Erythroblast (primary cell): ENCODE measurements at regions not wholly inside any gene's neighbourhood (a gene's known extent, or its start where the extent isn't known, plus 50 kb on each side); places are given as distances from the start of the nearest gene placed in this dataset.

Experiments
- GATA1 ChIP-seq: IDR thresholded peaks from 2 replicates; pipeline ENCODE4 v1.6.1; 2011; ENCODE audit warnings: low read depth, mild to moderate bottlenecking, control low read depth, low read length, moderate library complexity
- POLR2A ChIP-seq: IDR thresholded peaks from 2 replicates; pipeline ENCODE4 v1.6.1; 2011; ENCODE audit warnings: mild to moderate bottlenecking, low read length

DNA sequence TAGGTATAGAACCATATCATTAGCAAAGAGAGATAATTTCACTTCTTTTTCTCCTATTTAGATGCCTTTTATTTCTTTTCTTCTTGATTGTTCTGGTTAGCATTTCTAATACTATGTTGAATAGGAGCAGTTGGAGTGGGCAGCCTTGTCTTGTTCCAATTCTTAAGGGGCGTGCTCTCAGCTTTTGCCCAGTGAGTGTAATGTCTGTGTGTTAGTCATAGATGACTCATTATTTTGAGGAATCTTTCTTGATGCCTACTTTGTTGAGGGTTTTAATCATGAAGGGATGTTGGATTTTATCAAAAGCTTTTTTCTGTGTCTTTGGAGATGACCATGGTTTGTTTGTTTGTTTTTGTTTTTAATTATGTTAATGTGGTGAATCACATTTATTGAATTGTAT, 1453.1 kb upstream of the SLC39A10 start:
- TF ChIP-seq POLR2A = no peak
- no peak for TF ChIP-seq GATA1
